ENCODE measurements at regions not wholly inside any gene's neighbourhood (a gene's known extent, or its start where the extent isn't known, plus 50 kb on each side); places are given as distances from the start of the nearest gene placed in this dataset.

GRCh38 chr6:74479420-74479819 is 726.4 kb downstream of the COL12A1 start:
- no peak for TF ChIP-seq EZH2phosphoT487 (IDR thresholded peaks at IDR 0.05; ENCODE audit: borderline replicate concordance, low read length)
- TF ChIP-seq CTCF (conservative IDR thresholded peaks at IDR 0.05; ENCODE audit: low read depth, low read length) = no peak
